Caki2 (cell line): ENCODE measurements at regions not wholly inside any gene's neighbourhood (a gene's known extent, or its start where the extent isn't known, plus 50 kb on each side); places are given as distances from the start of the nearest gene placed in this dataset.
"Not testable (repeated sequence)": the region's sequence is repeated elsewhere in the genome, so short reads cannot be mapped to it uniquely, and the experiment has no call there.

ENCODE experiments used
- DNase-seq: peaks from one replicate; pipeline ENCODE4 v3.0.0-alpha.2; 2015; ENCODE audit warnings: low read depth
- in situ Hi-C: cut with HindIII; loops from 2 replicates; pipeline ENCODE4 v1.10.0; 2016; ENCODE audit warnings: low sequenced_read_pairs, low pct_unique_long_range_greater_than_20kb, mixed read lengths

DNA sequence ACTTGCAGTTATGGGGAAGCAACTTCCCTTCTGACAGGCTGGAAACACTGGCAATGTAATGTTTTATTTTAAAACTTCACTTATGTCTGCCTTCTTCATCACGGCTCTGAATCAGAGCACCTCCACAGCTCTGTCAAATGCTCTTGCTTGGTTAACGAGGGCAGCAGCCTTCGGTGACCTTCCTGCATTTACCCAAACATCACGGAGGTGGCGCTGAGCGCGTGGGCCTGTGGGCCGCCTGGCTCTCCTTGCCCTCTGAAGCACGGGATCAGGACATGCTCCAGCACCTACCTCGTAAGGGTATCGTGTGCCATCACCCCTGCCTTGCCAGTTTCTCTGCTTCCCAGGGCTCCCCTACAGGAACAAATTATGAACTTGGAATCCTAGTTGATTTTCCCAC lies 310.0 kb downstream of the TEX29 start:
- DNase-seq: no peak
- in situ Hi-C loops: no loop called here

DNA sequence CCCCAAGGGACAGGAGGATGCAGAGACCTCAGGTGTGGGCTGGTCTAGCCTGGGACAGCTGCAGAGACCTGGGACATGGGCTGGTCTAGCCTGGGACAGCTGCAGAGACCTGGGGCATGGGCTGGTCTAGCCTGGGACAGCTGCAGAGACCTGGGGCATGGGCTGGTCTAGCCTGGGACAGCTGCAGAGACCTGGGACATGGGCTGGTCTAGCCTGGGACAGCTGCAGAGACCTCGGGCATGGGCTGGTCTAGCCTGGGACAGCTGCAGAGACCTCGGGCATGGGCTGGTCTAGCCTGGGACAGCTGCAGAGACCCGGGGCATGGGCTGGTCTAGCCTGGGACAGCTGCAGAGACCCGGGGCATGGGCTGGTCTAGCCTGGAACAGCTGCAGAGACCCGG lies 310.8 kb downstream of the TEX29 start:
- in situ Hi-C loops, DNase-seq: not testable (repeated sequence)

- in situ Hi-C loops: no loop called here
- DNase-seq: no peak
These were observed 312.5 kb downstream of the TEX29 start for GRCh38 chr13:111632906-111633305.

GRCh38 chr13:111633401-111633800 lies 313.0 kb downstream of the TEX29 start:
- no peak for DNase-seq
- in situ Hi-C loops: no loop called here

DNA sequence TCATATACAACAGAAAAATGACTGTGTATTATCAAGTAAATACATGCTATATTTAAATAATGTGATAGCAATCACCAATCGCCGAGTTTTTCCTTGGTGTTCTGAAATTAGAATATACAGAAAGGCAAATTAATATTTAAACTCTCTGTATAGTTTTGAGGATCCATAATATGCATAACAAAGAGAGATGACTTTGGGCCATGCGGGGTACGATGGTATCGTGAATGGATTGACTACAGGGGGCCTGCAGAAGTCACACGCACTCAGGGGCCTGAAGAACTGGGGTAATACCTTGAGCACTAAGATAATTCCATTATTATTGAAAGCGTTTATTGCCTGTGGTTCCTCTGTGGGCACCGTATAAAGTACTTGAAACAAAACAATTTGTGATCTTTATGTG lies 314.0 kb downstream of the TEX29 start:
- DNase-seq: no peak
- in situ Hi-C loops: no loop called here

DNA sequence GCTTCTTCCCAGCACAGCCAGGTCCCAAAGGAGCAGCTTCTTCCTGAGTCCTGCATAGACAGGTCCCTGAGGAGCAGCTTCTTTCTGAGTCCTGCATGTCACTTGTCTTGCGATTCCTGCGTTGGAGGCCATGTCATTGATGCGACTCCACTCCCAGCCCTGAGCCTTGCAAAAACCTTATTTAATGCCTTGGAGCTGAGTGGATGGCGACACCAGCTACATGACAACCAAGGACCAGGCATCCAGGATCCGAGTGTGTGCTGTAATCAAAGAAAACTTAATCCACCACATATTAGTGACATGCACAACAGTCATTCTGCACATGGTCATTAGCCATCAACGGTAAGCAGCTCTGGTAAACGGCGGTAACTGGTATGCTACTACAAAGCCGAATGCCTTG lies 315.8 kb downstream of the TEX29 start:
- no peak for DNase-seq
- in situ Hi-C loops: no loop called here

- in situ Hi-C loops: no loop called here
- DNase-seq: no peak
These were observed 316.4 kb downstream of the TEX29 start for GRCh38 chr13:111636804-111637203.

- in situ Hi-C loops: no loop called here
- no peak for DNase-seq
These were observed 316.9 kb downstream of the TEX29 start for GRCh38 chr13:111637365-111637764.

DNA sequence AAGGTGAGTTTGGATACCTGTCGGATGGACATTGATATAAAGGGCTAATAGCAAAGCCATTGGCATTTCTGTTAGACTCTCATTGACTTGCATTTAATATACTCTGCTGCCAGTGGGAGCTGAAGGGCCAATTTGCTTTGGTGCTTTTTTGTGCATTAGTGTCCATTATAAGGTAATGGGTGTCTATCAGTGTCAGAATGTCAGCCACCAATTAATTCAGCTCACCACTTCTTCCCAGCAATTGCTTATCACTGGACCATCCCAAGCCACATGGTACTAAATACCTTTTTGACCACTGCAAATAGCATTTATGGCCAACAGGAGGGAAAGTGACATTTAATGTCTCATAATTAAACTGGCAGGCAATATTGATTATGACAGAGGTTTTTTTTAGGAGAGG lies 317.8 kb downstream of the TEX29 start:
- no peak for DNase-seq
- in situ Hi-C loops: no loop called here

DNA sequence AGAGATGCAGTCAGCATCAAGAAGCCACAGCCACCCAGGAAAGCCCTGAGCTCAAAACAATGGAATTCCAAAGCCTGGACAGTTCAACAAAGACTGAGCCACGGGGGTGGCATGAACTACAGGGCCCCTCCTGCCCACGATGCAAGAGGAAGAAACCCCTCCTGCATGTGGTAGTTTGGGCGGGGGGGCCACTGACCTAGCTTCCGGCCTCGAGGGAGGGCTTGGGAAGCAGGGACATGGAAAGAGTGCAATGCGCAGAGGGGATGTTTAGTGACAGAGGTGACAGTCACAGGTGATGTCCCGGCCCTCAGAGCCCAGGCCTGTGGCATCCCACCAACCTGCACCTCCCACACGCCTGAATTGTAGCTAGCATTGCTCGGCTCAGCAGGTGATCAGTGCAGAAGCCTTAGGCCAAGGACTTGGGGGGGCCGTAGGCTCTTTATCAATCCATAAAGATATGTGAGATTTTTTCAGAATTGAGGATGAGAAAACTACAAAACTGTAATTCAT lies 318.8 kb downstream of the TEX29 start:
- in situ Hi-C loops: no loop called here
- no peak for DNase-seq

GRCh38 chr13:111640006-111640405 lies 319.6 kb downstream of the TEX29 start:
- DNase-seq: no peak
- in situ Hi-C loops: no loop called here

DNA sequence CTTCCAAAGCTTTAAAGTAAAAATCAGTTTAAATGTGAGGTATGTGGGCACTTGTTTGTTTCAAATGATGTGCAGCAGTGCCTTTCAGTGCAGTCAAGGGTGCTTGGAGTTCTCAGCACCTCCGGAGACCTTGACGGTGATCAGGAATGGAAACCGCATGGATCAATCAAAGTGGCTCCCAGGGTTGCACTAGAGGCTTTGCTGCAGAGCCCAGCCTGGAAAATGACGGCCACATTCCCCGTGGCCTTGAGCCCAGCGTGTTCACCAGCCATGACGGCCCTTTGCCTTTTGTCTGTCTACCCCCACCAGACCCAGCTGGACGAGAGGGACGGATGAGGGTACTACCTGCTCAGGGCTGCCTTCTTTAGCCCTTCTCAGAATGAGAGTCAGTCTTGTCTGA lies 320.0 kb downstream of the TEX29 start:
- DNase-seq: no peak
- in situ Hi-C loops: no loop called here

- in situ Hi-C loops: no loop called here
- DNase-seq: no peak
These were observed 321.8 kb downstream of the TEX29 start for GRCh38 chr13:111642156-111642767.

GRCh38 chr13:111644750-111645149 lies 324.3 kb downstream of the TEX29 start:
- DNase-seq: no peak
- in situ Hi-C loops: no loop called here

DNA sequence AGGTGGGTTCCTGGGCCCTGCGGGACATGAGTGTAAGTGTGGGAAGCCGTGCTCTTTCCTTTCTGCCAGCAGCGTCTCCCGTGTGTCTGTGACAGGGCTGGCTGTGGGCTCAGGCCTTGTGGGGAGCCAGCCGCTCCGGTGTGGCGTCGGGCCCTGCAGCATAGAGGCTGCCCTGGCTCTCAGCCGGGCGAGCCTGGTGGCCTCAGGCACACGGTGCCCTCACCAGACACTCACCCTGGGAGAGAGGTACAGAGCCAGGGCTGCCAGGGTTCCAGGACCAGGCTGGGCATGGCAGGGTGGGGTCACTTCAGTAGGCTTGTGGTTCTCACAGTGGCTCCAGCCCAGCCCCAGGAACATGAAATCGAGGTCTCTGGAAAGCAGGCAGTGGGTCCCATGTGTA lies 324.8 kb downstream of the TEX29 start:
- in situ Hi-C loops: no loop called here
- no peak for DNase-seq

GRCh38 chr13:111645598-111646455 lies 325.4 kb downstream of the TEX29 start:
- in situ Hi-C loops: no loop called here

DNA sequence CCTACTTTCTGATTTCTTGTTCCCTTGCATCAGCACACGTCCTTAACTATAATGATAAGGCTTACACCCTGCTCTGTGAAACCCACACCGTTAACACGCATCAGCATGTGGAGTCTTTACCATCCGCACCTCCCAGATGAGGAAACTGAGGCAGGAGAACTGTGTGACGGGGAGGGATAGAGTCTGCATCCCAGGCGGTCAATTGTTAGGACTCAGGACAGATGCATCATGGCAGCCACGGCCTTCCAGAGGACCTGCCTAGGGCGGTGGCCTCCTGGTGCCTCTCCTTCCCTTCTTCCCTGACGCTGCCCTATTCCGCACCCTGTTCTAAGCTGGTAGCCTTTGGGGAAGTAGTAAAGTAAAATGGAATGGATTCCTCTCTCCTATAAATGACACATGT lies 326.0 kb downstream of the TEX29 start:
- in situ Hi-C loops: no loop called here
- no peak for DNase-seq

More at GRCh38 chr13:111645598-111646455, 325.4 kb downstream of the TEX29 start:
- no peak for DNase-seq

DNA sequence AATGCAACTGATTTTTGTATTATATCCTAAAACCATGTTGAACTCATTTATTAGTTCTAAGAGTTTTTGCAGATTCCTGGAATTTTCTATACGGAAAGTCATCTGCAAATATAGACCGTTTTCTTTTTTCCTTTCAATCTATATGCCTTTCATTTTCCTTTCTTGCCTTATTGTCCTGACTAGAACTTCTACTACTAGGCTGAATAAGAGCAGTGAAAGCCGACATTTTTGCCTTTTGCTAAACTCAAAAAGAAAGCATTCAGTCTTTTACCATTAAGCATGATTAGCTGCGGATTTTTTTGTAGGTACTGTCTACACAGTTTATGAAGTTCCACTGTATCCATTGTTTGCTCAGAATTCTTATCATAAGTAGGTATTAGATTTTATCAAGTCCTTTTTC lies 328.4 kb downstream of the TEX29 start:
- no peak for DNase-seq
- in situ Hi-C loops: no loop called here

GRCh38 chr13:111650626-111651025 lies 330.2 kb downstream of the TEX29 start:
- in situ Hi-C loops: no loop called here

GRCh38 chr13:111652676-111653075 lies 332.2 kb downstream of the TEX29 start:
- DNase-seq: no peak
- in situ Hi-C loops: no loop called here

More at GRCh38 chr13:111650626-111651025, 330.2 kb downstream of the TEX29 start:
- no peak for DNase-seq
